HEK293 (cell line): ENCODE measurements at regions not wholly inside any gene's neighbourhood (a gene's known extent, or its start where the extent isn't known, plus 50 kb on each side); places are given as distances from the start of the nearest gene placed in this dataset.
"Not testable (repeated sequence)": the region's sequence is repeated elsewhere in the genome, so short reads cannot be mapped to it uniquely, and the experiment has no call there.

Experiments
- CTCF ChIA-PET: fragments of 350-600 bp; formaldehyde crosslinking; extraction: SDS; loops from one replicate; lab custom pipeline; 2021; ENCODE audit warnings: antibody characterized with exemption; lab: Yijun Ruan, JAX
- POLR2A ChIA-PET: fragments of 300-600 bp; formaldehyde crosslinking; extraction: SDS; loops from one replicate; lab custom pipeline; 2020; ENCODE audit warnings: antibody characterized with exemption, inconsistent platforms; lab: Yijun Ruan, JAX
- H3K27ac ChIP-seq: fragments of 200-500 bp; sonication (Bioruptor generic); 2 replicates; pipeline ENCODE4 v1.5.1; 2014; ENCODE audit warnings: low read depth, low read length, control low read depth, inconsistent platforms; ENCODE audit errors: extremely low read depth
- H3K36me3 ChIP-seq, 2 experiments: fragments of 200-500 bp in 1 of 2; sonication (Bioruptor generic) in 1 of 2; 1 replicate in 1 of 2; 2 replicates in 1 of 2; pipeline ENCODE4 v1.5.1; 2014 to 2017; ENCODE audit warnings: inconsistent platforms in 2 of 2, low read length in 2 of 2; ENCODE audit not compliant: control insufficient read depth in 2 of 2, insufficient read depth in 1 of 2
- H3K4me1 ChIP-seq: fragments of 200-500 bp; sonication (Bioruptor generic); 2 replicates; pipeline ENCODE4 v1.5.1; 2014; ENCODE audit warnings: mild to moderate bottlenecking, low read length, inconsistent platforms; ENCODE audit not compliant: control insufficient read depth, insufficient read depth
- H3K4me3 ChIP-seq: 2 replicates; pipeline ENCODE4 v1.5.1; 2011; ENCODE audit warnings: low read depth, mild to moderate bottlenecking, control low read depth, low read length, moderate library complexity
- H3K9me3 ChIP-seq: fragments of 200-500 bp; sonication (Bioruptor generic); 2 replicates; pipeline ENCODE4 v1.5.1; 2014; ENCODE audit warnings: low read depth, low read length, inconsistent platforms; ENCODE audit not compliant: control insufficient read depth, insufficient read depth
- FEZF1 ChIP-seq: fragments of 450-650 bp; formaldehyde crosslinking; IDR thresholded peaks from 2 replicates; pipeline ENCODE4 v1.5.1; 2016; ENCODE audit warnings: missing biosample characterization, missing genetic modification characterization
- KLF10 ChIP-seq: fragments of 450-650 bp; IDR thresholded peaks from 2 replicates; pipeline ENCODE4 v1.5.1; 2018; ENCODE audit warnings: missing biosample characterization, mild to moderate bottlenecking, missing genetic modification characterization
- PRDM2 ChIP-seq: fragments of 450-650 bp; formaldehyde crosslinking; IDR thresholded peaks from 2 replicates; pipeline ENCODE4 v1.5.1; 2016; ENCODE audit warnings: missing biosample characterization, missing genetic modification characterization, borderline replicate concordance
- YY2 ChIP-seq: fragments of 450-650 bp; formaldehyde crosslinking; IDR thresholded peaks from 2 replicates; pipeline ENCODE4 v1.5.1; 2016; ENCODE audit warnings: missing biosample characterization, missing genetic modification characterization
- ZBTB20 ChIP-seq: fragments of 450-650 bp; formaldehyde crosslinking; IDR thresholded peaks from 2 replicates; pipeline ENCODE4 v1.5.1; 2016; ENCODE audit warnings: missing biosample characterization, missing genetic modification characterization
- ZFP41 ChIP-seq: fragments of 450-650 bp; formaldehyde crosslinking; IDR thresholded peaks from 2 replicates; pipeline ENCODE4 v1.5.1; 2016; ENCODE audit warnings: missing biosample characterization, missing genetic modification characterization, borderline replicate concordance
- ZNF133 ChIP-seq: fragments of 450-650 bp; formaldehyde crosslinking; IDR thresholded peaks from 2 replicates; pipeline ENCODE4 v1.5.1; 2016; ENCODE audit warnings: missing biosample characterization, missing genetic modification characterization
- ZNF302 ChIP-seq: fragments of 450-650 bp; formaldehyde crosslinking; IDR thresholded peaks from 2 replicates; pipeline ENCODE4 v1.5.1; 2016; ENCODE audit warnings: missing biosample characterization, missing genetic modification characterization, low read depth
- ZNF311 ChIP-seq: fragments of 450-650 bp; formaldehyde crosslinking; IDR thresholded peaks from 2 replicates; pipeline ENCODE4 v1.5.1; 2017; ENCODE audit warnings: missing biosample characterization, missing genetic modification characterization, borderline replicate concordance
- ZNF354C ChIP-seq: fragments of 450-650 bp; formaldehyde crosslinking; IDR thresholded peaks from 2 replicates; pipeline ENCODE4 v1.5.1; 2016; ENCODE audit warnings: missing biosample characterization, missing genetic modification characterization, low read depth, borderline replicate concordance
- ZNF521 ChIP-seq: fragments of 450-650 bp; formaldehyde crosslinking; IDR thresholded peaks from 2 replicates; pipeline ENCODE4 v1.5.1; 2017; ENCODE audit warnings: missing biosample characterization, mild to moderate bottlenecking, missing genetic modification characterization
- ZNF549 ChIP-seq: fragments of 450-650 bp; IDR thresholded peaks from 2 replicates; pipeline ENCODE4 v1.5.1; 2018; ENCODE audit warnings: missing biosample characterization, missing genetic modification characterization, mild to moderate bottlenecking, inconsistent platforms, moderate library complexity
- ZNF560 ChIP-seq: fragments of 450-650 bp; formaldehyde crosslinking; IDR thresholded peaks from 2 replicates; pipeline ENCODE4 v1.5.1; 2017; ENCODE audit warnings: missing biosample characterization, missing genetic modification characterization, borderline replicate concordance
- ZNF585B ChIP-seq: fragments of 450-650 bp; formaldehyde crosslinking; IDR thresholded peaks from 2 replicates; pipeline ENCODE4 v1.5.1; 2016; ENCODE audit warnings: missing biosample characterization, missing genetic modification characterization
- ZNF621 ChIP-seq: fragments of 450-650 bp; formaldehyde crosslinking; IDR thresholded peaks from 2 replicates; pipeline ENCODE4 v1.5.1; 2017; ENCODE audit warnings: missing biosample characterization, missing genetic modification characterization
- ZNF660 ChIP-seq: fragments of 450-650 bp; IDR thresholded peaks from 2 replicates; pipeline ENCODE4 v1.5.1; 2018; ENCODE audit warnings: missing biosample characterization, mild to moderate bottlenecking, missing genetic modification characterization
- ZNF677 ChIP-seq: fragments of 450-650 bp; IDR thresholded peaks from 2 replicates; pipeline ENCODE4 v1.5.0; 2018; ENCODE audit warnings: missing biosample characterization, mild to moderate bottlenecking, missing genetic modification characterization, moderate library complexity
- ZNF791 ChIP-seq: fragments of 450-650 bp; formaldehyde crosslinking; IDR thresholded peaks from 2 replicates; pipeline ENCODE4 v1.5.1; 2016; ENCODE audit warnings: missing biosample characterization, missing genetic modification characterization
- TF ChIP-seq, protein P1 (sequence below): fragments of 450-650 bp; formaldehyde crosslinking; IDR thresholded peaks from 2 replicates; pipeline ENCODE4 v1.5.1; 2016; ENCODE audit warnings: missing biosample characterization, missing genetic modification characterization
- TF ChIP-seq, protein P2 (sequence below): fragments of 450-650 bp; formaldehyde crosslinking; IDR thresholded peaks from 2 replicates; pipeline ENCODE4 v1.5.1; 2016; ENCODE audit warnings: missing biosample characterization, missing genetic modification characterization

- Histone ChIP-seq H3K9me3 (no peaks in the 10 kb centered on the region), H3K36me3 (no peaks in the 10 kb centered on the region), H3K4me1 (no peaks in the 10 kb centered on the region), H3K4me3 (no peak overlapping the region), H3K27ac (no peak overlapping the region)
- TF ChIP-seq ZNF549 (tag by site-specific recombination) (no peak), ZFP41 (tag by site-specific recombination) (no peak), ZNF521 (no peak), ZNF560 (tag by site-specific recombination) (no peak)
- TF ChIP-seq, protein P1, sequence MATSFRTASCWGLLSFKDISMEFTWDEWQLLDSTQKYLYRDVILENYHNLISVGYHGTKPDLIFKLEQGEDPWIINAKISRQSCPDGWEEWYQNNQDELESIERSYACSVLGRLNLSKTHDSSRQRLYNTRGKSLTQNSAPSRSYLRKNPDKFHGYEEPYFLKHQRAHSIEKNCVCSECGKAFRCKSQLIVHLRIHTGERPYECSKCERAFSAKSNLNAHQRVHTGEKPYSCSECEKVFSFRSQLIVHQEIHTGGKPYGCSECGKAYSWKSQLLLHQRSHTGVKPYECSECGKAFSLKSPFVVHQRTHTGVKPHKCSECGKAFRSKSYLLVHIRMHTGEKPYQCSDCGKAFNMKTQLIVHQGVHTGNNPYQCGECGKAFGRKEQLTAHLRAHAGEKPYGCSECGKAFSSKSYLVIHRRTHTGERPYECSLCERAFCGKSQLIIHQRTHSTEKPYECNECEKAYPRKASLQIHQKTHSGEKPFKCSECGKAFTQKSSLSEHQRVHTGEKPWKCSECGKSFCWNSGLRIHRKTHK (tag by site-specific recombination) = no peak
- ChIA-PET POLR2A (no interaction called here), CTCF (interaction anchor here (0.6 kb wide), 1 partner anchor 10 kb away, joined by 5 read pairs; no protein-coding TSS in a partner anchor)
These were observed 531.6 kb upstream of the HS3ST5 start for GRCh38 chr6:114874410-114874809.

- H3K27ac ChIP-seq, H3K4me3 ChIP-seq, H3K36me3 ChIP-seq, H3K4me1 ChIP-seq, POLR2A ChIA-PET, CTCF ChIA-PET, H3K9me3 ChIP-seq: not testable (repeated sequence)
These were observed 522.7 kb upstream of the HS3ST5 start for GRCh38 chr6:114865506-114865905.

GRCh38 chr6:114863610-114864009 lies 520.8 kb upstream of the HS3ST5 start:
- Histone ChIP-seq H3K4me1 (no peaks in the 10 kb centered on the region), H3K9me3 (no peaks in the 10 kb centered on the region), H3K4me3 (no peak overlapping the region), H3K36me3 (no peaks in the 10 kb centered on the region), H3K27ac (no peak overlapping the region)
- POLR2A ChIA-PET = no interaction called here
- CTCF ChIA-PET = interaction anchor here (0.6 to 1.1 kb wide), 3 partner anchors 11 to 884 kb away, joined by 3 to 5 read pairs (median 3); no protein-coding TSS in a partner anchor
- no peak for TF ChIP-seq ZNF677 (tag by site-specific recombination)
- TF ChIP-seq ZNF660 (tag by site-specific recombination) = no peak
- no peak for TF ChIP-seq KLF10
- TF ChIP-seq ZBTB20 (tag by site-specific recombination) = no peak
- TF ChIP-seq ZNF302 (tag by site-specific recombination) = no peak
- TF ChIP-seq ZNF585B (tag by site-specific recombination) = no peak
- no peak for TF ChIP-seq FEZF1 (tag by site-specific recombination)
- TF ChIP-seq YY2 (tag by site-specific recombination) = no peak
- no peak for TF ChIP-seq PRDM2 (tag by site-specific recombination)
- no peak for TF ChIP-seq ZNF311 (tag by site-specific recombination)
- TF ChIP-seq ZNF354C = no peak
- TF ChIP-seq ZNF621 (tag by site-specific recombination) = no peak
- TF ChIP-seq ZNF133 (tag by site-specific recombination) = no peak
- no peak for TF ChIP-seq ZNF791 (tag by site-specific recombination)
- TF ChIP-seq, protein P2, sequence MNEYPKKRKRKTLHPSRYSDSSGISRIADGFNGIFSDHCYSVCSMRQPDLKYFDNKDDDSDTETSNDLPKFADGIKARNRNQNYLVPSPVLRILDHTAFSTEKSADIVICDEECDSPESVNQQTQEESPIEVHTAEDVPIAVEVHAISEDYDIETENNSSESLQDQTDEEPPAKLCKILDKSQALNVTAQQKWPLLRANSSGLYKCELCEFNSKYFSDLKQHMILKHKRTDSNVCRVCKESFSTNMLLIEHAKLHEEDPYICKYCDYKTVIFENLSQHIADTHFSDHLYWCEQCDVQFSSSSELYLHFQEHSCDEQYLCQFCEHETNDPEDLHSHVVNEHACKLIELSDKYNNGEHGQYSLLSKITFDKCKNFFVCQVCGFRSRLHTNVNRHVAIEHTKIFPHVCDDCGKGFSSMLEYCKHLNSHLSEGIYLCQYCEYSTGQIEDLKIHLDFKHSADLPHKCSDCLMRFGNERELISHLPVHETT = no peak
